ENCODE measurements at regions not wholly inside any gene's neighbourhood (a gene's known extent, or its start where the extent isn't known, plus 50 kb on each side); places are given as distances from the start of the nearest gene placed in this dataset.
"Not testable (repeated sequence)": the region's sequence is repeated elsewhere in the genome, so short reads cannot be mapped to it uniquely, and the experiment has no call there.

GRCh38 chr2:88988617-88989016 lies 297.1 kb downstream of the RPIA start:
- not testable (repeated sequence) for TF ChIP-seq REST (IDR thresholded peaks at IDR 0.05; ENCODE audit: low read depth, low read length); POLR2A (IDR thresholded peaks at IDR 0.05; ENCODE audit: low read depth, low read length); MAX (IDR thresholded peaks at IDR 0.05; ENCODE audit: low read depth, low read length); CTCF (IDR thresholded peaks at IDR 0.05 in 2 of 3, conservative IDR thresholded peaks at IDR 0.05 in 1 of 3; ENCODE audit: control insufficient read depth in 2 of 3, extremely low read depth in 1 of 3, insufficient read depth in 1 of 3, low read depth in 3 of 3, low read length in 3 of 3)
